B cell (primary cell): ENCODE measurements at regions not wholly inside any gene's neighbourhood (a gene's known extent, or its start where the extent isn't known, plus 50 kb on each side); places are given as distances from the start of the nearest gene placed in this dataset.

Source experiments
- CTCF ChIP-seq: fragments of 200-600 bp; IDR thresholded peaks from one replicate; pipeline ENCODE4 v1.8.0; 2022; ENCODE audit warnings: antibody characterized with exemption, mild to moderate bottlenecking
- EZH2 ChIP-seq: IDR thresholded peaks from 2 replicates; pipeline ENCODE4 v1.6.1; 2012; ENCODE audit warnings: borderline replicate concordance, low read depth, mild to moderate bottlenecking, moderate library complexity, low read length; ENCODE audit not compliant: insufficient read depth, poor library complexity, severe bottlenecking

GRCh38 chr20:11159728-11160127, 485.9 kb upstream of the JAG1 start:
- TF ChIP-seq CTCF: no peak
- TF ChIP-seq EZH2: no peak
